ENCODE measurements at regions not wholly inside any gene's neighbourhood (a gene's known extent, or its start where the extent isn't known, plus 50 kb on each side); places are given as distances from the start of the nearest gene placed in this dataset.

DNA sequence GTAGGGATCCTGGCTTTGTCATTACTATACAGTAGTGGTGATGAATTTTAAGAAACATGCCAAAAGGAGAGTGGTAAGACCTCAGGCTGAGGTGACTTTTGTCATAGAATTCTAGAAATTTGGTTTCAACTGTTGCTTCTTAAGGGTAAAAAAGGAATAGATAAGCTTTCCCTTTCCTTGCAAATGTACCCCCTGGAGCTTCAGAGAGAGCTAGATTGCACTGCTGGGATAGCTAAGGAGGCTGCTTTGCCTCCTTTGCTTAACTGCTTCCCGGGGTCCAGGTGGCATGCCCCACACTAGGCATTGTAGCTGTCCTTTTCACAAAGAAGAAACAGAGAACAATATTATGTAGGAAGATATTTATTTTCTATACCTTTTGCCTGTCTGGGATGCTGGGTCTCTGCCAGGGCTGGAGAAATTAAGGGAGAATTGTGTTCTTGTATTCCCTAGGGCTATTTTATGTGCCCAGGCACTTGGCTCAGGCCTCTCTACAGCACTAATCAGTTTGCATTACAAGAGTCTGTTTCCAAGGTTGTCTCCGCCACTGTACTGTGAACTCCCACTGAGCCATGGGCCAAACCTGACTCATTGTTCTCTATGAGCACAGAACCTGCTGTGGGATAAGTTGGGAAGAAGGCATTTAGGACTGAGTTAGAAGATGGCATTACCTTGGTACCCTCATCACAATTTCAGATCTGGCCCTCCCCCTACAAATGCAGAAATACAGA lies 460.0 kb downstream of the PDCD6IP start:
- no peak for DNase-seq

DNA sequence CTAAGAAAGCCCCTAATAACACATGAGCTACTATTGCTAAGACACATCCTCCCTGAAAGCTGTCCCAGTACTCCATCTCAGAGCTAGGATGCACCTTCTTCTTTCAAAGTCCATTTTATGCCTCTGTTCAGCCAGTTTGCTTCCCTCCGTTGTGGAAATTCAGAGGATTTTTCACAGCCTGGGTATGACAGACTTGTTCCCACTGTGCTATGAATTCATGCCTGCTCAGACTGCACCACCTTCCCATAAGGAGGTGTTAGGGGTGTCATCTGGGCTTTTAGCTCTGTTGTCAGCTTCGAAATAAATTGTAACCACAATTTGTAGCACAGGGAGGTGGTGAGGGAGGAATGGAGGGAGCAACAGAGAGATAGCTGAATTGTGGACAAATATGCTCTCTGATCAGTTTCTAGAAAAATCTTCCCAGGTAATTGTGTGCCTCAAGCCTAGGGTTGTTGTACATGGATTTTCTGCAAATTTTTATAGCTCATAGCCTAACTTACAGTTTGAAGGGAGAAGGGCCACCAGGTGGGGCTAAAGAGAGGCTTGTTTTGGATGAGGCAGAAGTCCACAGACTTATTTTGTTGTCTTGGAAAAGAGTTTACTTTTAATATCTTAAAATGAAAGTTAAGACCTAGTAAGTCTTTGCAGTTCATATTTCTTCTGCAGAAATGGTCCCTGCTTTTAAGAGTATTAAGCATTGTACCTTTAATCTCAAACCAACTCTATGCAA lies 462.0 kb downstream of the PDCD6IP start:
- DNase-seq = peak; percentile 66

DNA sequence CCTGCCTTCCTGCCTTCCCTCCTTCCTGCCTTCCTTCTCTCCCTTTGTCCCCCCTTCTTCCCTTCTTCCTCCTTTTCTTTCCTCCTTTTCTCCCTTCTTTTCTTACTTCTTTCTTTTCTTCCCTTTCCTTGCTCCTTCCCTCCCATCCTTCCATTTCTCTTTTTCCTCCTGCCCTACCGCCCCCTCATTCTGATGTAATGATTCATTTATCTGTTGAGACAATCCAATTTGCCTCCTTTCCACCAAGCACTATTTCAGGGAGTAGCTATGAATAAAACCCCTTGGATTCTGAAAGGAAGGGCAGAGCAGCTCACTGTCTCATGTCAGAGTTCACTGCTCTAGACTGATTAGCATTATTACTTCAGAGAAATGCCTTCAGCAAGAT lies 462.6 kb downstream of the PDCD6IP start:
- peak; percentile 70 for DNase-seq

DNA sequence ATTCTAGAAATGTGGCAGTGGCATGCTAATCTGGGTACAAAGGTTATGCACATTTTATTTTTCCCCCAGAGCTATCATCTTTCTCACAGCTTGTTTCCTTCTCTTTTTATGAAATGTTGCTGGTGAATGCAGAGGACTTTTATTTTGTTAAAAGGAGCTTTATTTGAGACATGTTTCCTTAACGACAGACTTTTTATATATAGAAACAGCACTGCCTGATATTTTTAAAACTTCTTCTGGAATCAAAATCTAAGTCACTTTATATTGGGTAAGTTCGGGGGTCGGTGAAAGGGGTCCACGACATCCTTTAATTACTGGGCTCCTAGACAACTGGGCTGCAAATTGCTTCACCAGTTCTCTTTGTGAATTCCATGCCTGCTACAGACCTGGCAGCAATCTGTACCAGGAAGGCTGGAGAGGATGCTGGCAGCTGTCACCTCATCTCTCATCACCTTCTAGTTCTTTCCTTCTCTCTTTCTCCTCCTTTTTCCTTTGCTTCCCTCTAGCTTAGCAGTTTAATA lies 464.7 kb downstream of the PDCD6IP start:
- no peak for DNase-seq

DNA sequence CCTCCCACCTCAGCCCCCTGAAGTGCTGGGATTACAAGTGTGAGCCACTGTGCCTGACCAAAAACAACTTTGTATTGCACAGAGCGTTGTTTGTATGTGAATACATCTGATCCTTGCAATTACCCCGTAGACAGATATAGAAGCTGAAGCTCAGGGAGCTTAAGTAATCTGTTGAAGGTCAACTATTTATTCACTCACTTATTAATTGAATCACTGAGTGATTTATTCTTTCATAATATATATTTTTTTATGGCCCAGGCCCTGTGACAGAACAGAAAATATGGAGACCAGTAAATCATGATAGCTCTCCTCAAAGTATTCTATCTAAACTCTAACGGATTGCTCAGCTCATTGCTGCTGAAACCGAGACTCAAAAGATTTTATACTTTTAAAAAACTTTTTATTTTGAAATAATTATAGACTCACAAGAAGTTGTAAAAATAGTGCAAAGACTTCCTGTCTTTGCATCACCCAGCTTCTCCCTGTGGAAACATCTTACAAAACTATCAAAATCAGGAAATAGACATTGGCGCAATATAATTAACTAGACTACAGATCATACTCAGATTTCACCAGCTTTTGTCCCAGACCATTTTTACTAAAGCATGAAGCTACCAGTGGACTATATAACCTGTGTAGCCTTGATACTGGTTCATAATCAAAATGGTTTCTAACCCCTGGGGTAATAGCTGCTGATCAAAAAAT lies 466.1 kb downstream of the PDCD6IP start:
- DNase-seq = no peak

DNA sequence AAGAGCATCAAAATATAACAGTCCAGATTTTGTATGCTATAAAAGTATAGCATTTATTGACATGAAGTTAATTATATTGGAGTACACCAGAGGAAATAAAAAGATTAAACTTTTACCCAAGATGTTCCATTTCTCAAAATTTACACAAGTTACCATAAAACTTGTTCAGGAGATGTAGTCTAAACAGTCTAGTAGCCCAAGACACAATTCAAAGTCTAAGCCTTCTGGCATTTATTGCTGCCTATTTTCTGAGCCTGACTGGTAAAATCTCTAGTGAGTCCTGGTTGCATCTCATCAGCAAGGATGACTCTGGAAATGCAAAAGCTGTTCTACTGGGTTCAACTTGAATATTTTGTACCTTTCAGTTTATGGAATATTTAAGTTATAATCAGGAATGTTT lies 468.7 kb downstream of the PDCD6IP start:
- DNase-seq = no peak

DNA sequence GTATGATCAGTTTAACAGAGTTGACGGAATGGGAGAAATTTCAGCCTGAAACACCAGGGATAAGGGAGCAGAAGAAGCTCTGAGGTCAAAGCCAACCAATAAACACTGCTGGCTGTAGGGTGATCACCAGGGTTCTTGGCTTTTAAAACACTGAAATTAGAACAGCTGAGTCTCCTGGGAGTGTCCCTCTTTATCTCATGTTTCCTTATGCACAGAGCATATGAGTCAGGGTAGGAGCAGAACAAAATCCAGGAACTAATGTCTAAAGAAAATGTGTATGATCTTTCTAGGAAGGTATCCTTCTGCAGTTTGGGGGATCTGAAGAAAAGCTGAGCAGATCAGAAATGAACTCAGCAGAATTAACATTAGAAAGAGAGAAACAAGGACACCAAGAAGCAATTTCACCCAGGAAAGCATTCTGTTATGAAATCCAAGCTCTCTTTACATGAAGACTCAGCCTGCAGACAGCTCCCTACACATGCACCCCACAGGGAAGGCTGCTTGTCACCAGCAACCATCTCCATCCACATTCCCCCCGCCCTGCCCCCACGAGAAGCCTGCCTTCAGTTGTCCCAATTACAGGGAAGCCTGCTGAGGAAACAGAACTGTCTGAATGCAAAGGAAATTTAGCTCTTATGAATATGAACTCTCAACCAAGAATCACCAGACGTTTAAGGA lies 469.7 kb downstream of the PDCD6IP start:
- peak; percentile 72 for DNase-seq

DNA sequence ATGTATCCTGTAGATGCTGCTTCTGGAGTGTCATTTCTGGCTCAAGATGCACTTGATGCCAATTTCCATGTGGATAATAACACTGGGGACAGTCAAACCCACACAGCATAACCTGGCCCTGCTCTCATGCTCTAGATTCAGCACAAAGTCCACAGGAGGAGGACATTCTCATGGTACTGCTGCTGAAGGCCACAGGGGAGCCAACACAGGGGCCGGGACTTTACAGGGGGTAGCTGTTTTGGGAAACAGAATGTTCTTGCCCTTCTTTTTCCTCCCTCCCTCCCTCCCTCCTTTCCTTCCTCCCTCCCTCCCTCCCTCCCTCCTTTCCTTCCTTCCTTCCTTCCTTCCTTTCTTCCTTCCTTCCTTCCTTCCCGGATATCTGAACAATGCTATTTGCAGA lies 477.4 kb downstream of the PDCD6IP start:
- no peak for DNase-seq

DNA sequence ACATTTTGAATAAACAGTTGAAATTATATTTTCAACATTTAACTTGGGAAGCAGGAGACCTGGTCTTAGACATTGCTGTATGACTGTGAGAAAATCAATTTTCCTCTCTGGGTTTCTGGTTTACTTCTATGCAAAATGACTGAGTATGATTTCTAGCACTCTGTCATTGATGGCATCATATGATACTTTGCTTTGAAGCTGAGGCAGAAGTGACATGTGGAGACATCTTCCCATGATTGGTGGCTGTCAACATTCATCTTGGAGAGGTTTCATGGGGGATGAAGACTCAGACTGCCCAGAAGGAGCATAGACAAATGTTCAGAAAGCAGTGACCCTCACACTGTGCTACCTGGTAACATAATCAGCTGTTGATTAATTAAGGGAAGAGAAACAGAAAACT lies 477.9 kb downstream of the PDCD6IP start:
- no peak for DNase-seq

DNA sequence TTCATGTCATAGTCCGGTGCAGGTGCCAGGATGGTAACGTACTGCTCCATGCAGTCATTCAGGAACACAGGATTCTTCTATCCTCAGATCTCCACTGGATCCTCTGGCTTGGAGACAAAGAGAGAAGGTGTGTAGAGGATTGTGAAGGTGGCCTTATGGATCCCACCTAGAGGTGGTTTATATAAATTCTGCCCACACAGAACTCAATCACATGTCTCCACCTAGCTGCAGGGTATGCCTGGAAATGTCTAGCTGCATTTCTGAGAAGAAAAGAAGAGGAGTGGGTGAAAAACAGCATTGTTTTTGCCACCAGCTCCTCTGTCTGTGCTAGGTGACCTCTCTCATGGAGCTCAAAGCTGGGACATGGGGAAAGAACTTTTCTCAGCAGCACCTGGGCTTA lies 478.7 kb downstream of the PDCD6IP start:
- DNase-seq = no peak

DNA sequence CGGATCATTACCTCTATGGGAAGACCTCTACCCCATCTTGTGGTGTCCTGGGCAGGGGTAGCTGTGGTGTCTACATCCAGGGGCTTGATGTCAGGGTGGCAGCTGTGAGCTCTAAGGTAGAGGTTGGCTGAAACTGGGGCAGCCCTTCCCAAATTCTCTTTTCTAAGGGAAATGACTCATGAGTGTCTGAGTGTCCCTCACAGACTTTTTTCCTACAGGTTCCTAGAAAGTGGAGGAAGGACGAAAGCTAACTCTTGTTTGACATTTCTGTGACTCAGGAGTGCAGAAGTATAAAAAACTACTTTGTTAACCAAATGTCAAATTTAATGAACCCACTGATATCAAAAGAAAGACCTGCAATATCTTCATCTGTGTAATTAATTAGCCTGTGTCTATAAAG lies 481.5 kb downstream of the PDCD6IP start:
- DNase-seq = no peak

DNA sequence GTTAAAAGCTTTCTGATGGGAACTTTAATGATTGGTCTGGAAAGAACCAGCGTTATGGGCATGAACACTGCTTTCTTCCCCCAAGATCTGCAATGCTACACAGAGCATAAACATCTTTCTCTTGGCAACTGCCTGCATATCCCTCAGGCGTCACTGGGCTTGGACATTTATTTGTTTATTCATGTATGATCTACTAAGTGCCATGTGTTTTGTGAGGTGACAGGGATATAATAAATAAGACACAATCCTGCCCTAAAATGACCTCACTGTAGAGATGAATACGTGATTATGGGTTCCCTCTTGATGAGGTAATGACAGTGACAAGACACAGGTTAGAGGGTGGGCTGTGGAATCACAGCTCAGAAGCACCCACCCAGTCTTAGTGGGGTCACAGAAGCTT lies 485.3 kb downstream of the PDCD6IP start:
- no peak for DNase-seq

DNA sequence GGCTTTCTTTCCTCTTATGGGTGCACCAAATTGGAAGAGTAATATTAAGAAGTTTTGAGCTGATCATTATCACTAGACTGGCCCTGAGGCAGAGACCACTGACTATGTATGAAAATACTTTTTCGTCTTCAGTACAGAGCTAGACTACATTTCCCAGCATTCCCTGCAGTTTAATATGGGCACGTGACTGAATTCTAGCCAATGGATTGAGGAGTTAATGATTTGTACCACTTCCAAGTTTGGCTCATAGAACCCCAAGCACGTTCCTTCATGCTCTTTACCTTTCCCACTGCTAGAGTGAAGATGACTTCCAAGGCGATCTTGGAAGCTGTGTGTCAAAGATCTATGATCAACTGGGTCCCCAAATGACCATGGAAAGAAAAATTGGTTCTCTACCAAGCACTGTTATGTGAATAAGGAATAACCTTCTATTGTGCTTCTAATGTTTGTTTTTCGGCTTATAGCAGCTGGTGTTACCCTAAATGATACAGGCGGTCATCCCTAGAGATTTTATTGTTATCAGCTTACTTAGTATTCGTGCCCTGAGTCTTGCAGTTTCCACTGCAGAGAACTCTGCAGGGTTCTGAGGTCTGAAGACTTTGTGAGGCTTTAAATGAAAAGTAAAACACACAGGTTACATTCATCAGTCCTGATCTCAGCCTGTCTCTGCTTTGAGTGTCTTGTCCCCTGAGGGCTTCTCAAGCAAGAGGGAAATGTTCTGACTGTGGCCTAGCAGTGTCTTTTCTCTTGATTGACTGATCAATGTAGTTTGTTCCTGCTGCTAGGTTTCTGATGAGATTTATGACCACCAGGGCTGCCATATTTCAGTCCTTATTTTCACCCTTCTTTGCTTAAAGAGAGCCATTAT lies 486.8 kb downstream of the PDCD6IP start:
- DNase-seq = no peak

DNA sequence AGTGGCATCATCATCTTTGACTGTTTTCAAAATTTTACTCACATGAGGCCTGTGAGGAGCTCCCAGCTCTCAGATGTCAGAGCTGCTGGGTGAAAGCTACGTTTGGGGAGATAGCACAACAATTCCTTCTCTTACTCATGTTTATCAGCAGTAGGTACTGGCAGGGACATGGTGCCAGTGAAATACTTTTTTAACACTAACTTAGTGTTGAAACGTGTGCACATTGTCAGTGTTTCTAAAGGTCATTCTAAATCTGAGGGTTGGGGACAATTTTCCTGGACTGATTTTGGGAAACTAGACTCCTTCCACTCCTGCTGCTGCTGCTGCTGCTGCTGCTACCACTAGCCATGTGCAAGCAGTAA lies 487.4 kb downstream of the PDCD6IP start:
- DNase-seq = no peak

DNA sequence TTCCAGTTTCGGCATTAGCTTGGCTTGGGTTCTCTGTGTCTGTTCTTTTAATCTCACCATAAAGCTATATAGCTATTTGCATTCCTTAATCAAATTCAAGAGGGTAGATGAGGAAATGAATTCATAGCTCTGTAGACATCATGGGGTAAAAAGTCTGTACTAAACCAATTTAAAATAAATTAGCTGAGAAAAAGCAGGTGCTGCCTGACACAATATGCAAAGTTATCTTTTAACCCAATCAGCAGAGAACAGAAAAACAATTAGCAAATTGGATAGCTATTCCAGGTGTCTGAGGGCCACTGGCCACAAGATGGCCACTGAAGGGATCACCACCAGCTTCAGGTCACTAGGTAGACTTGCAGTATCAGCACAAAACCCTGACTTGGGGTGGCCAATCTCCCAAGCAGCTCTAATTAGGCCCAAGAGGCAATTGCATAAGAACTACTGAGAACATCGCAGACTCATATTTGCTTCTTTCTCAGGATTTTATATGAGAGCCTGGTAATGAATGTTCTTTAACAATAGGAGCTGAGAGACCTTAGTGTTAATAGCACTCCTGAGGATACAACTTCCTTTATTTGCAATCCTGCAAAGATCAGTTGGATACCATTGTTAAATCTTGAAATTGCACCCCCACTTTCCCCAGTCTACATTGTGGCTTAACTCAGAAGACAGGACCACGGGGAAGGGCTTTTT lies 494.3 kb downstream of the PDCD6IP start:
- DNase-seq = no peak

DNA sequence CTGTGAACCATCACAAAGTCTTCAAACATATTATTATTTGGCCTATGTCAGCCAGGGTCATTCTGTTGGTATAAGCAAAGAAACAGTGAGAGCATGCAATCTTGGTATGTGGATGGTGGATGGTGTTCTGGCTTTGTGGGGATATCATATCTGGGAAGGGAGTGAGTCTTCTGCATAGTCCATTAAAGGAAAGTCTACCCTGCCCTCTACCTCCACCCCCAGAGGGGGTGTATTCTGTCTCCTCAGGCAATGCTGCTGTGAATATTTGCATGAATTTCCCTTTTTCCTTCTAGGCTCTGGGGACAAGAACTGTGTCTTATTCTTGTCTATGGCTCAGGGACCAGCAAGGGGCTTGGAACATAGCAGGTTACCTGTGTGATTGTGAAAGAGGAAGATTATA lies 495.8 kb downstream of the PDCD6IP start:
- DNase-seq = no peak

DNA sequence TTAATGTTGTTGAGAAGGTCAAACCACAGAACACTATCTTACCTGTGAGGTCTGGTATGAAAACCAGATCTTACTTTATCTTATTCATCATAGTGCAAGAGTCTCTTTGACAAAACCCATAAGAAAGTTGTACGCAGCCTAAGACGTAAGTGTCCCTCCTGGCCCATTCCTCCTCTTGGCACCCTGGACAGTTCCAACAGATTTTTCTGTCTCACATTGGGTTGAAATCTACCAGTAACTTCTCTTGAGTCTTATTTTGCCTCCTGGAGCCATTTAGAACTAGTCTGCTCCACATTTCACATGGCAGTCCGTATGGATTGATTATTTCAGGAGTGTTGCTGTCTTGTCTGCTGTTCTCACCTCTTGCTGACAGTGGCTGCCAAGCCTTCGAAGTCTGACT lies 498.4 kb downstream of the PDCD6IP start:
- no peak for DNase-seq

DNA sequence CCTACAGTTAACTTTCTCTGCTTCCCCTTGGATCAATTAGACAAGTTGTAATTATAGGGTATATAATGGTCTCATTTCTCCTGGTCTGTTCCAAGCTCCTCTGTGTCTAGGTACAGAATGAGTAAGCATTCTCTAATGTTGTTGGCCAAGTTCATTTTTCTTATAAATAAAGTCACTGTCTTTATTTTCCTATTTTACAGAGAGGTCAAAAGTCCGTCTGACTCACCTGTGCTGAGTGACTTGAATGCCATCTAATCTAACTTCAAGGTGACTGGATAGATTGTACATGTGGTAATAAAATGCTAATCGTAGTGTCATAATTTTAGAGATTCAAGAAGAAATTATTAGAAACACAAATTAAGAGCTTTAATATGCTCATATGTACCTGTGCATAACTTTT lies 500.2 kb downstream of the PDCD6IP start:
- no peak for DNase-seq

DNA sequence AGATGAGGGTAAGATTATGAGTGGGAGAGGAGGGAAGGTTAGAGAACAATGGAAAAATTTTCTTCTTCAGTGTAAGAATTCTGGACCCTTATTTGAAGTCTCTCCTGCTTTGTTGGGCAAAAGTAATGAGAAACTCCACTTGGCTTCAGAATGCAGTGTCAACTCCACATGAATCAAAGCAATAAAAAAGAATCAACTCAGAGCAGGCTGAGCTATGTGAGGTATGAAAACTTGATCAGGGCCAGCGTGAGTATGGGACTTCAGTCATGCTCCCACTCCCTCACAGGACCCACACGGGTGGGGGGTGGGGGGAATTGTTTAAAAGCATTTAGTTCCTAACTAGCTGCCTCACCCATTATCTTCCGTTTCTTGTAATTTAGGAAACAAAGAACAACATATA lies 502.2 kb downstream of the PDCD6IP start:
- DNase-seq = no peak

DNA sequence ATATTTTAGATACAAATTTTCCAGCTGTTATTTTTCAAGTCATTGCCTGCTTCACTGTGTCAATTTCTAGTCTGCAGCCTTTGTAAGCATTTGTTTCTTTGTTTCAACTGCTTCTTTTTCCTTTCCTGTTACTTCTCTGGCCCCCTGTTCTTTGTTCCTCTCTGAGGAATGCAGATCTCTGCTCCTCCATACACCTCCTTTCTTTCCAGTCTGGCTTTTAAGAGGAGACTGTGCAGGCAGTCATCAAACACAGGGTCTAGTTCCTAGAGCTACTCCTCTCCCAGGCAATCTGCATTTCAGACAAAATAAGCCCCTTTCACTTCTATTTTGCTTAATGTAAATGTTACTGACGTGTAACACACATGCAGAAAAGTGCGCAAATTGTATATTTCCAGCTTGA lies 502.9 kb downstream of the PDCD6IP start:
- DNase-seq = no peak

DNA sequence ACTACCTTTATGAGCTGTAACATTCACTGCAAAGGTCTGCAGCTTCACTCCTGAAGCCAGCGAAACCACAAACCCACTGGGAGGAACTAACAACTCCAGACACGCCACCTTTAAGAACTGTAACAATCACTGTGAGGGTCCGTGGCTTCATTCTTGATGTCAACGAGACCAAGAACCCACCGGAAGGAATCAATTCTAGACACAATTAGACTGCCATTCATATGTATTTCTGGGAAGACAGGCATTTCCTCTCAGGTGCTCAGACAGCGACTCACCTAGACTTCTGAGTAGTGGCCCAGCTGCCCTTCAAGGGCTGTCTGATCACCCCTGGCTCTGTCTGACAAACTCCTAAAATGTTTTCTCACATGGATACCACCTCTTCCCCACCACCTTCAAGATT lies 506.8 kb downstream of the PDCD6IP start:
- DNase-seq = no peak

Data from fibroblast of skin of back (primary cell).